Breast epithelium (tissue), 4 donors: ENCODE measurements at regions not wholly inside any gene's neighbourhood (a gene's known extent, or its start where the extent isn't known, plus 50 kb on each side); places are given as distances from the start of the nearest gene placed in this dataset.

Experiments used
- DNase-seq, 2 donors: peaks; one replicate each; pipeline ENCODE4 v3.0.0-alpha.2; 2019; ENCODE audit warnings: low spot score in 2 of 2
- H3K27ac ChIP-seq, 2 donors: fragments of 200-600 bp; sonication (generic) in 1 of 2; one replicate each; pipeline ENCODE4 v1.5.1; 2016 to 2019; ENCODE audit warnings: mild to moderate bottlenecking in 1 of 2
- H3K27me3 ChIP-seq, 2 donors: fragments of 200-600 bp; sonication (generic) in 1 of 2; one replicate each; pipeline versions ENCODE4 v1.5.1 to v1.6.0; 2017 to 2019; ENCODE audit warnings: control low read depth in 1 of 2, mild to moderate bottlenecking in 1 of 2
- H3K36me3 ChIP-seq: fragments of 200-600 bp; one replicate; pipeline ENCODE4 v1.5.1; 2019
- H3K4me1 ChIP-seq, 2 donors: fragments of 200-600 bp; sonication (generic); one replicate each; pipeline ENCODE4 v1.5.1; 2016 to 2019; ENCODE audit warnings: control low read depth in 1 of 2
- H3K4me3 ChIP-seq, 3 donors: fragments of 200-600 bp; sonication (generic); 1 replicate in 2 of 3; 2 replicates in 1 of 3; pipeline ENCODE4 v1.5.1; 2016 to 2019; ENCODE audit warnings: mild to moderate bottlenecking in 3 of 3, moderate library complexity in 2 of 3
- H3K9me3 ChIP-seq, 2 donors: fragments of 200-600 bp; sonication (generic) in 1 of 2; one replicate each; pipeline ENCODE4 v1.5.1; 2016 to 2019; ENCODE audit warnings: control low read depth in 1 of 2
- POLR2A ChIP-seq: fragments of 450-650 bp; IDR thresholded peaks from one replicate; pipeline ENCODE4 v1.6.1; 2016; ENCODE audit warnings: antibody characterized with exemption, mild to moderate bottlenecking, moderate library complexity
- POLR2AphosphoS5 ChIP-seq, 3 donors: sonication (generic); formaldehyde crosslinking; IDR thresholded peaks; one replicate each; pipeline ENCODE4 v1.6.1; 2017; ENCODE audit warnings: antibody characterized with exemption in 3 of 3
- intact Hi-C: fragments of 100-400 bp; cut with DNase I; formaldehyde crosslinking; loops from one replicate; pipeline ENCODE4 v1.15.1; 2023; ENCODE audit warnings: low total_unique reads
- TF ChIP-seq, protein P1 (sequence below), 3 donors: fragments of 450-650 bp; IDR thresholded peaks; one replicate each; pipeline ENCODE4 v1.5.1; 2016 to 2017; ENCODE audit warnings: antibody characterized with exemption in 3 of 3, mild to moderate bottlenecking in 3 of 3, moderate library complexity in 3 of 3

DNA sequence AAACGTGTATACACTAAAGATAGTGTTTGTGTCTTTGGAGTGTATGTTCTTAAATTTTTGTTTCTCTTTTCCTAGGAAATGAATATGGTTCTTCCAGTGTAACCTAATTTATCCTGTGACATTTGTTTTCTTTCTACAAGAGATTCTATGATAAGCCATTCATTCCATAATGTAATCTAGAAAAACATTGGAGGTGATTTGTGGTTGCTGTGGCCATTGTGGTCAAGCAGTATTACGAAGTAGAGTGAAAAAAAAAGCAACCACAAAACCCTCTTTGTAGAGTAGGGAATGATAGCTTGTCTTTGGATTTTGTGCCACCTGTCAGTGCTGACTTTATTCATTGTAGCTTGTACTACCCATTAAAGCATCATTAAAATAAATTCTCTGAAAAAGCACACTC is 1209.6 kb downstream of the ZPLD1 start:
- Histone ChIP-seq H3K4me3 (no peak overlapping the region), H3K36me3 (no peaks in the 10 kb centered on the region), H3K9me3 (no peaks in the 10 kb centered on the region), H3K27ac (no peak overlapping the region), H3K27me3 (no peaks in the 10 kb centered on the region), H3K4me1 (no peaks in the 10 kb centered on the region)
- TF ChIP-seq, protein P1, sequence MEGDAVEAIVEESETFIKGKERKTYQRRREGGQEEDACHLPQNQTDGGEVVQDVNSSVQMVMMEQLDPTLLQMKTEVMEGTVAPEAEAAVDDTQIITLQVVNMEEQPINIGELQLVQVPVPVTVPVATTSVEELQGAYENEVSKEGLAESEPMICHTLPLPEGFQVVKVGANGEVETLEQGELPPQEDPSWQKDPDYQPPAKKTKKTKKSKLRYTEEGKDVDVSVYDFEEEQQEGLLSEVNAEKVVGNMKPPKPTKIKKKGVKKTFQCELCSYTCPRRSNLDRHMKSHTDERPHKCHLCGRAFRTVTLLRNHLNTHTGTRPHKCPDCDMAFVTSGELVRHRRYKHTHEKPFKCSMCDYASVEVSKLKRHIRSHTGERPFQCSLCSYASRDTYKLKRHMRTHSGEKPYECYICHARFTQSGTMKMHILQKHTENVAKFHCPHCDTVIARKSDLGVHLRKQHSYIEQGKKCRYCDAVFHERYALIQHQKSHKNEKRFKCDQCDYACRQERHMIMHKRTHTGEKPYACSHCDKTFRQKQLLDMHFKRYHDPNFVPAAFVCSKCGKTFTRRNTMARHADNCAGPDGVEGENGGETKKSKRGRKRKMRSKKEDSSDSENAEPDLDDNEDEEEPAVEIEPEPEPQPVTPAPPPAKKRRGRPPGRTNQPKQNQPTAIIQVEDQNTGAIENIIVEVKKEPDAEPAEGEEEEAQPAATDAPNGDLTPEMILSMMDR (IDR thresholded peaks at IDR 0.05), result no peak
- TF ChIP-seq POLR2A (no peak), POLR2AphosphoS5 (IDR thresholded peaks at IDR 0.05) (no peak)
- intact Hi-C loops, result no loop called here
- no peak for DNase-seq

DNA sequence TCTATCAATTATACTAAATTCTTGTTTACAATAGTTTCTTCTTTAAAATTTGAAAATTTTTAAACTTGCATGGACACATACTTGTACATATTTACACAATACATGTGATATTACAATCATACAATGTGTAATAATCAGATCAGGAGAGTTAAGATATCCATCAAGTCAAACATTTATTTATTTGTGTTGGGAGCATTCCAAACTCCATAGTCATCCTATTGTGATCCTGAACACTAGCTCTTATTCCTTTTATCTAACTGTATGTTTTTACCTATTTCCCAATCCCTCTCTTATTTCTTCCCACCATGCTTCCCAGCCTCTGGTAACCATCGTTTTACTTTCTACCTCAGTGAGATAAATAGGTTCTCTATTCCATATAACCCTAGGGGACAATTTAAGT is 1219.2 kb downstream of the ZPLD1 start:
- TF ChIP-seq, protein P1 (IDR thresholded peaks at IDR 0.05), result no peak
- TF ChIP-seq POLR2AphosphoS5 (IDR thresholded peaks at IDR 0.05), result no peak
- TF ChIP-seq POLR2A, result no peak

DNA sequence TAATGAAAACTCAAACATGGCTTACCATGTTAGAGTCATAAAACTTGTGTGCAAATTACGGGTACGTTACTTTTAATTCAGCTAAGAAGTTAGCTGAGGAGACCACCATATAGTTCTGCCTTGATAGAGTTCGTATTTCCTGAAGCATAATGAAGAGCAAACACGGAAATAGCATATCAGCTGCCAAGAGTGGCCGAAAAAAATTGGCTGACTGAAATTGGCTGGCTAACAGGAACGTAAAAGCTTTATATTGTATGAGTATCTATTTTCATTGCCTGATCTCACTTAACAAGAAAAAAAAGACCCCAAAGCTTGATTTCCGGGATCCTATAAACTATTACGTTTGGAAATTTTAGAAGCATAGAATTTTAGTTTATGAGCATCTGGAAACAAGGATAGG is 1222.9 kb downstream of the ZPLD1 start:
- TF ChIP-seq POLR2AphosphoS5 (IDR thresholded peaks at IDR 0.05) (no peak), POLR2A (no peak)
- TF ChIP-seq, protein P1 (IDR thresholded peaks at IDR 0.05), result no peak
- Histone ChIP-seq H3K27me3 (no peaks in the 10 kb centered on the region), H3K4me3 (no peak overlapping the region), H3K9me3 (no peaks in the 10 kb centered on the region), H3K27ac (no peak overlapping the region), H3K36me3 (no peaks in the 10 kb centered on the region), H3K4me1 (no peaks in the 10 kb centered on the region)
- no peak for DNase-seq
- intact Hi-C loops, result no loop called here

More for the DNA sequence above, 1219.2 kb downstream of the ZPLD1 start:
- no peak overlapping the region for H3K4me3 ChIP-seq
- H3K27me3 ChIP-seq, result no peaks in the 10 kb centered on the region
- no peak overlapping the region for H3K27ac ChIP-seq
- no peaks in the 10 kb centered on the region for H3K36me3 ChIP-seq
- DNase-seq, result no peak
- intact Hi-C loops, result loop anchor here (5.0 kb wide), 1 partner anchor 692 kb away; no protein-coding TSS in a partner anchor
- H3K9me3 ChIP-seq, result no peaks in the 10 kb centered on the region
- H3K4me1 ChIP-seq, result no peaks in the 10 kb centered on the region

DNA sequence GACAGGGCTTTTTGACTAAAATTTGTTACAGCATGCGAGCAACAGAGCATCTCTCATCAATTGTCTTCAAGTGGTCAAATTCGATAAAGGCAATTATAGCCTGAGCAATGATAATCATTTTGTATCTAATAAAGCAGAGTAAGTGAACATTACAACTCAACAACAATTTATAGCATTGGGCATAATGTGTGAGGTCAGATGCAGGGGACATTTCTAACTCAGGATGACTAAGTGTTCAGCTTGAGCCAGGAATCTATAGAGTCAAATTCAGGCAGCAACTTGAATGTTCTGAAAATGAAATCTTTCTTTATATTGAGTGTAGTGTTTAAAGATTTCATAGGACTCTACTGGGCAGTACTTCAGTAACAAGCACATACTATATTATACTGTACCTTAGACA is 1226.0 kb downstream of the ZPLD1 start:
- no peak for DNase-seq
- Histone ChIP-seq H3K36me3 (no peaks in the 10 kb centered on the region), H3K9me3 (no peaks in the 10 kb centered on the region), H3K4me1 (no peaks in the 10 kb centered on the region), H3K4me3 (no peak overlapping the region), H3K27ac (no peak overlapping the region), H3K27me3 (no peaks in the 10 kb centered on the region)
- TF ChIP-seq POLR2A (no peak), POLR2AphosphoS5 (IDR thresholded peaks at IDR 0.05) (no peak)
- TF ChIP-seq, protein P1 (IDR thresholded peaks at IDR 0.05), result no peak
- intact Hi-C loops, result loop anchor here (10.0 kb wide), 1 partner anchor 436 kb away; no protein-coding TSS in a partner anchor

DNA sequence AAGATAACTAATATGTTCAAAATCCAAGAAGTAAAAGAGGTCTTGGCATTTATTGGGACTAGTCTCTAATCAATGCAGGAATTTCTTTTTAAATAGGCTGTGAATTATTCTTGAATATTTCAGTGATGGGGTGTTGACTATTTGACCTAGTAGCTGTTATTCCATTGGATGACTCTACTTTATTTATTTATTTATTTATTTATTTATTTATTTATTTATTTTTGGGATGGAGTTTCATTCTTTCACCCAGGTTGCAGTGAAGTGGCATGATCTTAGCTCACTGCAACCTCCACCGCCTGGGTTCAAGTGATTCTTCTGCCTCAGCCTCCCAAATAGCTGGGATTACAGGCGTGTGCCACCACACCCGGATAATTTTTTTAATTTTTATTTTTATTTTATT is 1227.8 kb downstream of the ZPLD1 start:
- Histone ChIP-seq H3K9me3 (no peaks in the 10 kb centered on the region), H3K4me3 (no peak overlapping the region), H3K27ac (no peak overlapping the region), H3K36me3 (no peaks in the 10 kb centered on the region), H3K27me3 (no peaks in the 10 kb centered on the region), H3K4me1 (no peaks in the 10 kb centered on the region)
- TF ChIP-seq, protein P1 (IDR thresholded peaks at IDR 0.05), result no peak
- no peak for TF ChIP-seq POLR2AphosphoS5 (IDR thresholded peaks at IDR 0.05)
- no peak for TF ChIP-seq POLR2A
- no peak for DNase-seq
- intact Hi-C loops, result loop anchor here (10.0 kb wide), 1 partner anchor 438 kb away; no protein-coding TSS in a partner anchor
